GM18951 (cell line): ENCODE measurements at regions not wholly inside any gene's neighbourhood (a gene's known extent, or its start where the extent isn't known, plus 50 kb on each side); places are given as distances from the start of the nearest gene placed in this dataset.
"Not testable (repeated sequence)": the region's sequence is repeated elsewhere in the genome, so short reads cannot be mapped to it uniquely, and the experiment has no call there.

Experiments
- POLR2A ChIP-seq: IDR thresholded peaks from 4 replicates; pipeline ENCODE4 v1.6.1; 2011; ENCODE audit warnings: mild to moderate bottlenecking; ENCODE audit not compliant: insufficient read length, insufficient read depth; ENCODE audit errors: extremely low read depth
- in situ Hi-C: fragments of 300-500 bp; cut with MboI; formaldehyde crosslinking; loops from one replicate; pipeline ENCODE4 v1.12.0; 2022; ENCODE audit warnings: low sequenced_read_pairs, mixed read lengths, inconsistent platforms; ENCODE audit not compliant: unreplicated experiment

DNA sequence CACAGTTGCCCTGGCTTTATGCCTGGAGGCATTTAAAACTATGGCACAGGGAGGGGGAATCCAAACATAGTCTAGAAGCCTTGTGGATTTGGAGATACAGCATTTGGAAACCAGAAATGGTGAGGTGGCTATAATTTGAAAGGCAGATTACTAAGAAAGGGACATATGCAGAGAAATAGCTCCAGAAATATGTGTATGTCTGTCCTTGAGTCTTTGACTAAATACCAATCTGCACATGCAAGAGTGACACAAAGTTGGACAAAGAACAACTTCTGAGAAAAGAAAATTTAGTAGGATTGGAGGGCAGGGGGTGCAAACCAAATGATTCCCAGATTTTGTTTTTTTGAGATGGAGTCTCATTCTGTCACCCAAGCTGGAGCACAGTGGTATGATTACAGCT, 229.6 kb downstream of the TMEM26 start:
- no peak for TF ChIP-seq POLR2A
- in situ Hi-C loops = no loop called here

DNA sequence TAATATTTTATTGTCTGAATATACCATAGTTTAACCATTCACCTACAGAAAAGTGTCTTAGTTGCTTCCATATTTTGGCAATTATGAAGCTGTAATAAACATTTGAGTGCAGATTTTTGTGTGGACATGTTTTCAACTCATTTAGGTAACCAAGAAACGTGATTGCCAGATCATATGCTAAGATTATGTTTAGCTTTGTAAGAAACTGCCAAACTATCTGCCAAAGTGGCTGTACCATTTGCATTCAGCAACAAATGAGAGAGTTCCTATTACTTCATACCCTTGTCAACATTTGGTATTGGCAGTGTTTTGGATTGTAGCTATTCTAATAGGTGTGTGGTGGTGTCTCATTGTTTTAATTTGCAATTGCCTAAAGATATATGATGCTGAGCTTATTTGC, 233.5 kb downstream of the TMEM26 start:
- in situ Hi-C loops = no loop called here
- TF ChIP-seq POLR2A = no peak

DNA sequence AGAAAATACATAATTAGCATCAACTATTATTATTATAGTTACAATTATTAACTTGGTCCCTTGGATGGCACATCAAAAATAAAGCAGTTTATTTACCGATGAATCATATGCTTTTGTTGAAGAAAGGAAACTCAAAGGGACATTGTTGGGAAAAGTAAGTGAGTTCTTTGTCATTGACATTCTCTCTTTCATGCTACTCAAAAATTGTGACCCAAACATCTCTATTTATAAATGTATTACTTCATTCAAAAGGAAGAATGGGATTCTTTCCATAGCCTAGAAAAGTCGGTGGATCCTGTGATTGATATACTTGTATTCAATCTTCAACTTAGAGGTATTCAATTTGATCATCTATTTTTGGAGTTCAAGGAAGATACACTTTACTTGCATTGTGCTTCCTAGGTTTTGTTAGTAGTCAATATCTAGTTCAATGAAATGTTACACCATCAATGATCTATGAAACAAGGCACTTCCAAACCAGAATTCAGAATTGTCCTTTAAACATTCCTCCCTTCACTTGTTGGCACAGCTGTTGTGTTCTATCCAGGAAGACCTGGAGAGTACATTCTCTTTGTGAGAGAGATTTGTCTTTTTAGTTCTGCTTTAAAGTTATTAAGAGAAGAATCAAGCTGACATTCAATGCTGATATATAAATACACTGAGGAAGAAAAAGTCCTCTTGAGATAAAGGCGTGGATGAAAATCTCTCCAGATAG, 235.2 kb downstream of the TMEM26 start:
- TF ChIP-seq POLR2A = no peak

DNA sequence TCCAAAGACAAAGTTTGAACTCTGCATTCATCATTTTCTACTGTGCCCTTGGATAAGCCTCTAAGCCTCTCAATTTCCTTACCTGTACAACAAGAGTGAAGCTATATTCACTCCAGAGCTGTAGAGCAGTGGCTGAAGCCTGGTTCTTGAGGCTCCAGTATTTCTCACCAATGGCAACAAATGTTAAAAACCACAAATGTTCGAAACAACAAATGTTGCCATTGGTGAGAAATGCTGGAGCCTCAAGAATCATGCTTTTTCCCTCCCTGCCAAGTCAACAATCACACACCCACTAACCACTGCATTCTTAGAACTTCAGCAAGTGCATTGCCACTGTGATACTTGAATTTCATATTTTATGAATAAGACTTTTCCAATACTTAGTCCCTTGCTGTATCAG, 237.9 kb downstream of the TMEM26 start:
- TF ChIP-seq POLR2A = no peak
- in situ Hi-C loops = no loop called here

More for the DNA sequence above, 235.2 kb downstream of the TMEM26 start:
- in situ Hi-C loops = no loop called here

DNA sequence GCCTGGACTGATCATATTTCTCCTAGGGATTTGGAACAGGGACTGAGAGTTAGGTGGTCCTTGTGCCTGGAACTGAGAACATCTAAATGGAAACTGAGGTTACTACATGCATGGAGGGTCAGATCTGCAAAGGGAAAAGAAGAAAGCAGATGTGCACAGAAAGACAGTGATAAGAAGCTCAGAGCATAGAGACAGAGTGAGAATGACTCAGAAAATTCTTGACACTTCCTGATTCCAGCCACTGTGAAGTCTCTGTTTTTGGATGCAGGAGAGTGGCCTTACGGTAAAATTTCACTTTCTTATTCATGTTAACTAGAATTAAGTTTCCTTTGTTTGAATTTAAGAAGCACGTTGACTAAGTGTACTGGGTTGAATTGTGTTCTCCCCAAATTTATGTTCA, 241.7 kb downstream of the TMEM26 start:
- no peak for TF ChIP-seq POLR2A
- in situ Hi-C loops = no loop called here

DNA sequence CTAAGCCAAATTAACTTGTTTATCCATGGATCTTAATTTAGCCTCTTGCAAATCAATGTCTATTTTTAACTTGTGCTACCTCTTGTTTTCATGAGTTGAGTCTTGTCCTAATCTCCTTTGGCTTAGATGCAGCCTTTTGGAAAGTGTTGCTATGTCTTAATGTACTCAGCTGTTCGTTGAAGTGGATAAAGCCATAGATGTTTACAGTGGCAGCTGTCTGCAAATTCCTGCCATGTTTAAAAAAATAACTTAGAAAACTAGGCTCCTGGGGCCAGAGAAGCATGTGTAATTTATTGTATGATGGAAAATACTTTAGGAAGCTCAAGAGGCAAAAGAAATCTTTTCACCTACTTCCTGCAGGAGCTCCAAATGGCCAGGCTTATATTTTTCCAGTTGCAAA, 253.1 kb upstream of the RHOBTB1 start:
- TF ChIP-seq POLR2A = no peak
- in situ Hi-C loops = no loop called here

DNA sequence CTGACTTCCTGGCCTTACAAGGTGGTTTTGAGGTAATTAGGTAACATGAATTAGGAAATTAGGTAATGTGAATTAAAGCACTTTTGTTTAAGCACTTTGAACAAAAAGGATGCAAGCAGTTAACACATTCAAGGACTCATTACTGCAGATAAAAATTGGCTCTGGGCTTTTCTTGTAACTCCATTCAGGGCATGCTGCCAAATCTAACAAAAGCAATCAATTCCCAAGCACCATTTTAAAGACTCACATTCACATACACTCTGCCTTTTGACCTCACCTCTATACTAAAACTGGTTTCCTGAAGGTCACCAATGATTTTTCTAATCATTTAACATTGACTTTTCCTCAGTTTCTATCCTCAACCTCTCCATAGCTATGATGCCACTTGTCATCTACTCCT, 251.2 kb upstream of the RHOBTB1 start:
- no peak for TF ChIP-seq POLR2A
- in situ Hi-C loops = no loop called here

DNA sequence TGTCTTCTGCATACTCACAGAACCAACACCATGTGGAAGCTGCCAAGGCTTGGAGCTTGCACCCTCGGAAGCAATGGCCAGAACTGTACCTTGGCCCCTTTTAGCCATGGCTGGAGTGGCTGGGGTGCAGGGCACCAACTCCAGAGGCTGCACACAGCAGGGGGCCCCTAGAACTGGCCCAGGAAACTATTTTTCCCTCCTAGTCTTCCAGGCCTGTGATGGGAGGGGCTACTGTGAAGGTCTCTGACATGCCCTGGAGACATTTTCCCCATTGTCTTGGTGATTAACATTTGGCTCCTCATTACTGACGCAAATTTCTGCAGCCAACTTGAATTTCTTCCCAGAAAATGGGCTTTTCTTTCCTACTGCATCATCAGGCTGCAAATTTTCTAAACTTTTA, 248.6 kb upstream of the RHOBTB1 start:
- in situ Hi-C loops = not testable (repeated sequence)

DNA sequence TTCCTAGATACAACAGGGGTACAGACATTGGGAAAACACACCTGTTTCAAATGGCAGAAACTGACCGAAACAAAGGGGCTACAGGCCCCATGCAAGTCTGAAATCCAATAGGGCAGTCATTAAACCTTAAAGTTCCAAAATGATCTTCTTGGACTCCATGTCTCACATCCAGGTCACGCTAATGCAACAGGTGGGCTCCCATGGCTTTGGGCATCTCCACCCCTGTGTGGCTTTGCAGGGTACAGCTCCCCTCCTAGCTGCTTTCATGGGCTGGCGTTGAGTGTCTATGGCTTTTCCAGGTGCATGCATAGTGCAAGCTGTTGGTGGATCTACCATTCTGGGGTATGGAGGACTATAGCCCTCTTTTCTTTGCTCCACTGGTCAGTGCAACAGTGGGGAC, 248.1 kb upstream of the RHOBTB1 start:
- in situ Hi-C loops = no loop called here
- TF ChIP-seq POLR2A = no peak

DNA sequence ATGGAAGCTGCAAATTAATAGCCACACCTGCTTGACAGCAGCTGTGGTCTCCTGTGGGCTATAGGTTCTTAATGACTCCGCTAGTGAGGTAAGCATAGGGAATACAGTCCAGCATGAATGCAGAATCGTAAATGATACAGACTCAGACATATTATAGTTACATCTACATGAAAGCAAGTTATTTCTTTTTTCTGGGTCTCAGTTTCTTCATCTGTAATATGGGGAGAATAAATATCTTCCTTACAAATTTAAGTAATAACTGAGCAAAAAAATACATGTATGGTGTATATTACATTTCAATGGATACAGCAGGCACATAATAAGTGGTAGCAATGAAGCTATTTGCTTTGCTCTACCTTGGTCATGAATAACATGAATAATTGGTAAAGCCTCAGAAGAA, 245.9 kb upstream of the RHOBTB1 start:
- in situ Hi-C loops = no loop called here
- no peak for TF ChIP-seq POLR2A

DNA sequence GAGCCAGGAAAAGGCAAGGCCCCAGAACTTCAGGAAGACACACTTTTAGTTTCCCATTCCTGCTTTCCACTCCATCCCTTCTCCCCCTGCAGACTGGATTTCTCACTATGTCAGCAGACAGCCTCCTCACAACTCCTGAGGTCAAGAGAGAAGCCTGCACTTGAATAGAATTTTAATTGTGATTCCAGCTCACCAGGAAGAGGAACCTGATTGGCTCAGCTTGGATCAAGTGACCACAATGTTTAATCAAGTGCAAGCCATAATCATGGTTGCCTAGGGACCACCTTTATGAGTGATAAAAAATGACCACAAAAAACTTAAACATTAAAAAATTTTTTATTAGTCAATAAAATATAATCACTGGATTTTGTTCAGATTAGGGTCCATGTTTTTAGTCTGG, 244.7 kb upstream of the RHOBTB1 start:
- in situ Hi-C loops = no loop called here
- TF ChIP-seq POLR2A = no peak

DNA sequence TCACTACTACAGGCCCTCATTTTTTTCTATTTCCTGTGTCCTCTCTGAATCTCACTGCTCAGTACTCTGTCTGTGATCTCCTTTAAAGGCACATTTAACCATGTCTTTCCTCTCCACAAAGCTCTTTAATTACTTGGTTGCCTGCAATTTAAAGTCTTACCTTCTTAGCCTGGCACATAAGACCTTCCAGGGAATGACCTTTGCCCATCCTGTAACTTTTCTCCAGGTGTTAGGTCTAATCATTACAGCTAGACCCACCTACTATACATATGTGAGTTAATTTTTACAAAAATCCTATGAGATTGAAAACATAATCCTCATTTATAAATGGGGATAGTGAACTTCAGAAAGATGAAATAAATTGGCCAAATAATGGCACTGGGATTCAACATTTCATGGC, 244.1 kb upstream of the RHOBTB1 start:
- no peak for TF ChIP-seq POLR2A
- in situ Hi-C loops = no loop called here

DNA sequence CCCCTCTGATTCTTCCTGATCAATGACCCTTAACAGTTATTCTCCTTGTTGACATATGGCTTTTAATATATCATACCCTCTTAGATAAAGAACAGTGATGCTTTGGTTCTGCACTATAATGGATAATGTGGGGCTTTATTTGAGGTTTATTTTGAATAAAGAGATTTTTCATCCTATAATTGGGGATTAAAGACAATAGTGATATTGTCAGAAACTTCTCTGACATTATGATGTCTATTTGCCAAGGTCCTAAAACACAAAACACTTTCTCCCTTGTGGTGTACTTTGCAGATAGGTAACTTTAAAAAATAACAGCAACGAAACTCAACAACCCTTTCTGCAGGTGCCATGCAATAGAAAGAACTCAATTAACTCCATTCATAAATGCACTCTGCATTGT, 243.6 kb upstream of the RHOBTB1 start:
- TF ChIP-seq POLR2A = no peak
- in situ Hi-C loops = no loop called here

DNA sequence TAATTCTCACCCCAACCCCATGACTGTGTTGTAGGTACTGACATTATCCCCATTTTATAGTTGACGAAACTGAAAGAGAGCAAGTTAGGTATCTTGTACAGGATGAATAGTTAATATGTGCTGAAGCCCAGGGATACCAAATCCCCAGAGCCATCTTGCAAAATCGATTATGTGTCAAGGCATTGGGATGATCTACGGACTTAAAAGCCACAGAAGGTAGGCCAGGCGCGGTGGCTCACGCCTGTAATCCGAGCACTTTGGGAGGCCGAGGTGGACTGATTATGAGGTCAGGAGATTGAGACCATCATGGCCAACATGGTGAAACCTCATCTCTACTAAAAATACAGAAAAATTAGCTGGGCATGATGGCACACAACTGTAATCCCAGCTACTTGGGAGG, 242.4 kb upstream of the RHOBTB1 start:
- in situ Hi-C loops = no loop called here
- TF ChIP-seq POLR2A = no peak

DNA sequence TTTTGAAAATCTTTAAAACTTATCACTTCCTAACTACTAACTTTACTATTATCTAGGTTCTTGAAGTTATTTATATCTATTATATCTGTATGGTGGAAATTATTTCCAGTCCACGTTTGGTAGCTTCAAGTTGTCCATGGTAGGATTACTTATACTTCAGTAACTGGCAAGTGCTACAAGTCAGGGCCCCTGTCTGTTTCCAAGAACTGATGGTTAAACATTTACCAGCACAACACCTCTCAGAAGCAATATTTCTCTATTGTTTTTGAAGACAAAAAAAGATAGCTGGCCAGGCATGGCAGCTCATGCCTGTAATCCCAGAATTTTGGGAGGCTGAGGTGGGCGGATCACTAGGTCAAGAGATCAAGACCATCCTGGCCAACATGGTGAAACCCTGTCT, 240.4 kb upstream of the RHOBTB1 start:
- in situ Hi-C loops = no loop called here

More for the DNA sequence above, 240.4 kb upstream of the RHOBTB1 start:
- TF ChIP-seq POLR2A = no peak
